ENCODE measurements at regions not wholly inside any gene's neighbourhood (a gene's known extent, or its start where the extent isn't known, plus 50 kb on each side); places are given as distances from the start of the nearest gene placed in this dataset.
"Not testable (repeated sequence)": the region's sequence is repeated elsewhere in the genome, so short reads cannot be mapped to it uniquely, and the experiment has no call there.

DNA sequence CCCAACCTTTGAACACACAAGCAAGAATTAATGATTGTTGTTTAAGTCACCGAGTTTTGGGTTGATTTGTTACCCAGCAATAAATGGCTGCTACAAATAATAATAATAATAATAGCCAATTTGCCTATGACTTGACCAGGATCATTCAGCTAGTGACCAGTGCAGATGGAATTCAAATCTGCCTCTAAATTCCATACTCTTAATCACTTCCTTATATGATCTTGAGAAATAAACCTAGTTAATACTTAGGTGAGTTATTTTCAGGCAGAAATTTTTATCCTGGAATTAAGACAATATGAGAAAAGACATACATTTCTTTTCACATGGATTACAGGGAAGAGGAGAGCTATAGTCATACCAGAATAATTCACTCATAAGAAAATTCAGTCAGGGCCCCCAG is 116.0 kb upstream of the GALNT15 start:
- no peak for DNase-seq

DNA sequence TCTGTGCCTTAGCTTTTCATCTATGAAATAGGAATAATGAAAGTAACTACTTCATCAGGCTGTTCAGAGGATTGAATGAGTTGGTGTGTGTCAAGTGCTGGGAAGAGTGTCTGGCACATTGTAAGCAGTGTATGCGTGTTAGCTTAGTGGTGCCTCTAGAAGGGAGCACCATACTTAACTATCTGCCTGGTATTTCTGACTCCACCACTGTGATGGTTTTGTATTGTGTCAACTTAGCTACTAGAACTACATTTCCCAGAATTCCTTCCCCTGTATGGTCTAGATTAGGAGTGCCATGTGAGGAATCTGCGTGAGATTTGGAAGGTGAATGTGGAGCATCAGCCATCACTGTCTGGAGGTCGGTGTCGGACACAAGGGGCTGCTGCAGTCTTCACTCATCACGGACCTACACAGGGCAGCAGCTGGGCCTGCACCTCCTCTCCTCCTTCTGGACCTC is 115.4 kb upstream of the GALNT15 start:
- no peak for DNase-seq

DNA sequence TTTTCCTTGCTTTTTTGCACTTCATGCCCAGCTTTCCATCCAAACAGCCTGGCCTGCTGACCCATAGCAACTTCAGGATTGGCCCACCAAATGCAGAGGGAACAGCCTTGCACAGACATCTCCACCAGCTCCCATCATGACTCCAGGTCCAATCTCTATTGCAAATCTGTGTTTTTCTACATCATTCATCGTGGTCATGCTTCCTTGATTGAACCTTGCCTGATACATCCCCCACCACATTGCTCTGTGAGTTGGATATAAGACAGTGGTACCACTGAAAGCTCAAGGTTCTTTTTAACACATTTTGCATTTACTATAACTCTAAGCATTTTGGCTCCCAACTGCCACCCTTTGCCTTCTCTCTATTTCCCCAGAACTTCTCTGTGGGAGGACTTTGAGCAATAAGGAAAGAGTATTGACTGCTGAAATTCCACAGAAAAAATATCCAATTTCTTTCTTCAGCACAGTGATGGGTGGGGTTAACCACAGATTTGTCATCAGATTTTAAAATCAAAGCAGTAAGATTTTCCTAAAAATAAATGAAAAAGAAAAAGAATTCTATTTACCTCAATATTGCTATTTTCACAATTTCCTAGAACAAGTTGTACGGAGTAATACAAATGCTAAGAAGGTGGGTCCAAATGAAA is 114.6 kb upstream of the GALNT15 start:
- DNase-seq: no peak

DNA sequence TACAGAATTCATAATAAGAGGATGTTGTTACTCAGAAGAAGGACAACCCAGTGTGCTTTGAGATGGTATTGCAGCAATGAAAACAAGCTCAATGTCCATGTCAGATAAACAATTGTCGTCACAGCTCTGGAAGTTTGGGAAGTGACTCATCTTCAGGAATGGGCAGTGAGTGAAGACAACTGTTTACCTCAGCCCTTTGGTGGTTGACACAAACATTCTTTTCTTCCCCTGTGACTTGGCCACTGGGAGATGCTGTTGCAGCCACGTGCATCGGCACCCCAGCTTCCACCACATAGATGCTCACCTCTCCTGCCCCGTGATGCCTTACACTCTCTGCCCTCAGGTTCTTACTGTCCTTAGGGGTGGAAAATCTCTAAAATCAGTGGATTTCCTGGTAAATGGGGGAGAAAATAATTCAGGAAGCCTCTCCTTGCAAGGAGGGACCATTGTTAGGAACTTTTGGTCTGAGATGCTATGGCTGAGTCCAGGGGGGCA is 114.1 kb upstream of the GALNT15 start:
- DNase-seq: no peak

DNA sequence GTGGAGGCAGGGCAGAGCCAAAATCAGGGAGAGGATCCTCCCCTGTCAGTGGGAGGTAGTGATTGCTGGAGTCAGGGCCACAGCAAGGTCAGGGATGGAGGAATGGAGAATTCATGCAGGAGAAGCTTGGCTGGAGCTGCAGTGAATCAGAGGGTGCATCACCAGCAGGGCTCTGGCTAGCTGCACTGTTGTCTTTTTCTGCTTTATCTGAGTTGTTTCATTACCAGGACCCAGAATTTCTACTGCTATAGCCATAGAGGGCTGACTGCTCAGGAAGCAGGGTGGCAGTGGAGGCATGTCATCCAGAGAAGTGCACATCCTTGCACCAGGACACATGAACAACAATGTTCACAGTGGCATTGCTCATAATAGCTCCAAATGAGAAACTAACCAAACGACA is 113.5 kb upstream of the GALNT15 start:
- no peak for DNase-seq

DNA sequence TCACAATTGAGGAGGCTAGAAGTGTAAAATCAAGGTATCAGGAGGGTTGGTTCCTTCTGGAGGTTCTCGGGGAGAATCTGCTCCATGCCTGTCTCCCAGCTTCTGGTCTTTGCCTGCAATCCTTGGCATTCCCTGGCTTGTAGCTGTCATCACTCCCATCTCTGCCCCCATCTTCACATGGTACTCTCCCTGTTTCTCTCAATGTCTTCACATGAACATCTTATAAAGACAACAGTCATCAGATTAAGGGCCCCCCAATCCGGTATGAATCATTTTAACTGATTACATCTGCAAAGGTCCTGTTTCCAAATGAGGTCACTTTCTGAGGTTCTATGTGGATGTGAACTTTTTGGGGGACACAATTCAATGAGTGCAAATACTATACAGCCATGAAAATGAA is 113.0 kb upstream of the GALNT15 start:
- no peak for DNase-seq

DNA sequence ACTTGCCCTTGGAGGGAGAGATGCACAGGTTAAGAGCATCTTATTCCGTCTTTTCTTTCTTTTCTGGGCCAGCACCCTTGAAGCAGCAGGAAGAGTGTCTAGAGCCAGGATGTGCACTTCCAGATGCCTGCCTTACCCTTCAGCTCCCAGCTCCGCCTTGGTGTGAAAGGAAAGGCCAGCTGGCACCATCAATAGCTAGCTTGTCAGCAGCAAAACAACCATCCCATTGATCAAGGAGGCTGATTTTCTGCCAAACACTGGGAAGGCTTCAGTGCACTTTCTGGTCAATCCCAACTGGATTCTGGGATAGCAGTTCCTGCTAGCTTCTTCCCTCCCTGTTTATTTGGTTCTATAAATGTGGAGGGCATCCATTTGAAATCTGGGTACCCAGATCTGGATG is 110.9 kb upstream of the GALNT15 start:
- no peak for DNase-seq

DNA sequence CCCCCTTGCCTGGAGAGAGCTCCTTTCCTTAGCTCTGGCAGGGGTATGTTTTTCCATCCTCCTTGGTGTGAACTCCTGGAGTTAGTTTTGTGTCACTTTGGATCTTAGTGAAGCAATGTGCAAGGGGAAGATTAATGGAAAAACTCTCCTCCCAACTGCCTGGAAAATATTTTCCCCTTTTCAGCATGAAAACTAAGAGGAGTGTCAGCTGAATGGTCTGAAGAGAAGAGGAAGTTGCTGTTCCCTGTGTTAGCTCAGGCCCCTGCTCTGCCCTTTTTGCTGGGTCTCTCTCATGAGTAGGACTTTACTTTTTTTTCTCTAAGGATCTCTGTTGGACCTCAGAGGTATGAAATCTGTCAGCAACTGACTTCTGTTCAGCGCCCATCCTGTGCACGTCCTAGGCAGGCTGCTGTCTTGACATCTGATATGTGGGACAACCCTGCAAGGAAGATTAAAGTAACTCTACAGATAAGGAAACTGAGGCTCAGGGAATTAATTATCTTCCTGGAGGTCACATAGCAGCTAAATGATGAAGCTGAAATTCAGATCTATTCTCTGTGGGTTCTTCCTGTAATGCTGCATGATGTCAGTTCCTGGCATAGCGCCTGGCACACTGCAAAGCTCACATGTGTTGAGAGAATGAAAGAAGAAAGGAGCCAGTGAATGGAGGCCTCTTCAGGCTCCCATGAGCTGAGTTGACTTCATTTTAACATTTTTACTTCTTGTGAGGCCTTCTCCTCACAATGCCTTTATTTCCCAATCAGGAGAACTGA is 109.7 kb upstream of the GALNT15 start:
- no peak for DNase-seq

DNA sequence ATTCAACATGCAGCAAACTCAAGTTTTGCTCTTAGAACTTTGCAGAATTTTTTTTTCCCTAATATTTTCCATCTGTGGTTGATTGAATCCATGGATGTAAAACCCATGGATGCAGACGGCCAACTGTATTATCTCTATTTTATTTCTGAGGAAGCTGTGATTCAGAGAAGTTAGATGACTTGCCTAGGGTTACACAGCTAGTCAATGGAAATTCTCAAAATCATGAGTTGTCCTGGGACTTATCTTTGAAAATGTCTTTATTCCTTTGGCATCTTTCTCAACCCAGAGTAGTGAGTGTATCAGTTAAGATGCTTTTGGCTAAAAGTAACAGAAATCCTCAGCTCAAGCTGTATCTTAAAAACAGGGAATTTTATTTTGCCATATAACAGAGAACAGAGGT is 107.9 kb upstream of the GALNT15 start:
- DNase-seq: no peak

DNA sequence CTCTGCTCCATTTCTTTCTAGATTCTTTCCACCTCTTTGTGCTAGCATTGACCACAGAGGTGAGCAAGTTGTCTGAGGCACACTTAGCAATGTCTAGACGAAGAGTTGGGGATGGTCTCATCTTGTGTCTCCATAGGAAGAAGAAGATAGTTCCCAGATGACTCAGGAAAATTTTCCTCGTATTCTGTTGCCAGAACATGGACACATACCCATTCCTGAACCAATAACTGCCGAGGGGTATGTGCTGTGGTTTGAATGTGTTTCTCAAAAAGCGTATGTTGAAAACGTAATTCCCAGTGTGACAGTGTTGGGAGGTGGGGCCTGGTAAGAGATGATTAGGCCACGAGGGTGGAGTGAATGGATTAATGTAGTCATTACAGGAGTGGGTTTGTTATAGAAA is 107.5 kb upstream of the GALNT15 start:
- DNase-seq: no peak

DNA sequence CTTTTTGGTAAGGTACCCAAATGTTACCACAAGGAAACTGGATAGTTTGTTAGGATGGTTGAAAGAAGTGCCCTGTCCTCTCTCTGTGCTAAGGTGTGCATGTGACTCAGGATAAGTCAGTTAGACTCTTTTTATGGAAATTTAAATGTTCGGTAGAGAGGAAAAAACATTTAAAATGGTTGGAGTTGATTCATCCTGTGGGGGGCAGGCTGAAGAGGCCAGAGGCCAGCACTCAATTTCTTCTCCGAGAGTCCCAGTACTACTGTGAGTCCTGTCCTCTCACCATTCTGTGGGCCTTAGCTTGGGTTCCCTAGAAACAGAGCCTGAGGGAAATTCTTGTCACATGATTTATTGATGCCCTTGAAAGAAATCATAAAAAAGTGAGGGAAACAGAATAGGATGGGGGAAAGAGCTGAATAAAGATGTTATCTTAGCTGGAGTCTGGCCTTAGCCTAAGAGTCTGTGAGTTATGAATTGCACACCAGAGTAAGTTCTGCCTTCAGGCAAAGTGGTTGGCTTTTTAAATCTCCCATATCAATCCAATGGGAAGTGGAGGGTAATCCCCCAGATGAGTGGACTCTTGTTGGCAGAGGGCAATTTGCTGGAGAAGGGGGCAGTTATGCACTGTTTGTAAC is 106.5 kb upstream of the GALNT15 start:
- no peak for DNase-seq

DNA sequence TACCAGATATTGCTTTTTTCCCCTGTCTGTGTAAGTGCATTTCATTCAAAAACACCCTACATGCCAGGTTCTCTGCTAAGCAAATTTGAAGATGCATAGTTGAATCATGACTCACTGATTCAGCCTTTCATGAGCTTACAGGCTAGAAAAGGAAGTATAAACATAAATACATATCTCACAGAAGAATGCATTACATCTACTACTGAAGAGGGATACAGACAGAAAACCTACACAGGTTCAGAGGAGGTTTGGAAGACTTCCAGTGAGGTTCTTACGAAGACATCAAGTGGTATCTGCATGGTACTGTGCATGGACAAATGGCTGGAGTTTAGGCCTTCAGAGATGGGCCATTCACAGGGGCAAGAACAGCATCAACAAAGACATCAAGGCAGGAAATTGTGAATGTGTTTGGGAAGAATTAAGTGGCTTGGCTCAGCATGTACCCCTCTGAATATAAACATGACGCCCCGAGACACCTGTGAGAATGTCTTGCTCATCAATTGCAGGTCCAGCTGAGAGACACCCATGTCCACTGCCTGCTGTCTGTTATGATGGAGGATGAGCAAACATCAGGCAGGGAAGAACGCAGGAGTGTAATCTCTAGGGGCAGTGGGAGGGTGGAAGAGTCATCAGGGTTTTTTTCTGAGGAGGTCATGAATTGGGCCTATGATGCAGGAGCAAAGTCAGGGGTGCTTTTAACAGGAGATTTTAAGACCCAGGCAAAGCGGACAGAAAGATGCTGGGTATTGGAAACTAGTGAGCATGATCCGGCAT is 105.1 kb upstream of the GALNT15 start:
- DNase-seq: no peak

DNA sequence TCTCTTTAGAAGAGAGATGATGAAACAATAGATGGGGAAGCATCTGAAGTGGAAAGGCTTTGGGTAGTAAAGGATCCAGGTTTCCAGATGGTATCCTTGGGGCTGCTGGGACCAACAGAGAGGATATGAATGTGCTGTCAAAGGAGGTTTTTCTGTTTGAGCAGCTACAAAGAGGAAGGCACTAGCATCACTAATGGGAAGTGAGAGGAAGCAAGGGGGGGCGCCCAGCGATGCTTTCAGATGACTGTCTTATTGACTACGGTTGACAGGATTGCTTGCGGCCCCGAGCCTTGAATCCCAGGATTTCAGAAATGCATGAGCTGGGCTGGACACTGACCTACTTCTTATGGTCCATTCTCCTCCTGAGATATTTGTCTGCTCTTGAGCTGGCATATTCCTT is 103.8 kb upstream of the GALNT15 start:
- DNase-seq: no peak

DNA sequence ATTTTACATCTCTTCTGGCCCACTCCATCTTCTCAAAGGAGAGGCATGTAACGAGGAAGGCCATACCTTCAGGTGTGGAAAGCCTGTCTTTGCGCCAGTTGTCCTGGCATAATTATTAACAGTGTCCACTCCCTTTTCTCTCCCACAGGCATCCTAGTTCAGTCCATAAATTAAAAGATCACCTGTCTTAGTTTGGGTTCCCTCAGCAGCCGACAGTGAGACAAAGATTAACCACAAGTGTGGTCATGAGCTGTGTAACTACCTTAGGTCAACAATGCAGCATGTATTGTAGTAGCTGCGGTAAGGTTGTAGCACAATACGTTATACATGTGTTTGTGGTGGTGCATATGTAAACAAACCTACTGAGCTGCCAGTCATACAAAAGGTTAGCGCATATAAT is 103.3 kb upstream of the GALNT15 start:
- DNase-seq: no peak

DNA sequence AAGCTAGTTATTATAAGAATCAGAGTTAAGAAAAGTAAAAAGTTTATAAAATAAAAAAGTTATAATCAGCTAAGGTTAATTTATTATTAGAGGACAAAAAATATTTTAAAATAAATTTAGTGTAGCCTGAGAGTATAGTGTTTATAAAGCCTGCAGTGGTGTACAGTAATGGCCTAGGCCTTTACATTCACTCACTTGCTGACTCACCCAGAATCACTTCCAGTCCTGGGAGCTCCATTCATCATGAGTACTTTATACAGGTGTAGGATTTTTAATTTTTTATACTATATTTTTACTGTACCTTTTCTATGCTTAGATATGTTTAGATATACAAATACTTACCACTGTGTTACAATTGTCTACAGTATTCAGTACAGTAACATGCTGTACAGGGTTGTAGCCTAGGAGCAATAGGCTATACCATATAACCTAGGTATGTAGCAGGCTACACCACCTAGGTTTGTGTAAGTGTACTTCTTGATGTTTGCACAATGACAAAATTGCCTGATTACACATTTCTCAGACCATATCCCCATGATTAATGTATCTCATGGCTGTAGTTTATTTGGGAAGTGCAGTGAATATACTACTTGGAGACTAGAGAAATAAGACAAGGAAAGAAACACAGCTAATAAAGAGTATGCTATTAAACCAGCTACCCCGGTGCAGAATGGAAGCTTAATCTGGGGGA is 101.9 kb upstream of the GALNT15 start:
- no peak for DNase-seq

DNA sequence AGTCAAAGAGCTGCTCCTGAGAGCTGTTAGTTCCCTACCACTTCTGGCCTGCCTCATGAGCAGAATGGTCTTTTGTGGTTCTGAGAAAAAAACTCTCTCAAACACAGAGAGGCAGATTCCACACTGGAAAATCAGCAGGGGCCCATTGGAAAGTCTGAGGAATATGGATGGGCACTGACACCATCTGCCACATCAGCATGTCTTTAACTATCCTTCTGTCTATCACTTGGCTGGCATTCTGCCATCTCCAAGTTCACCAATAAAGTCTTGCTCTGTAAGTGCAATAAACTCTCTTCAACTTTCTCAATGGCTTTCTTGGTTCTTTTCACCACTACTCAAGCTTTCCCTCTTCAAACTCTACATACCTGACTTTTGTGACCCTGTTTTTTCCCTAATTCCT is 101.3 kb upstream of the GALNT15 start:
- no peak for DNase-seq

DNA sequence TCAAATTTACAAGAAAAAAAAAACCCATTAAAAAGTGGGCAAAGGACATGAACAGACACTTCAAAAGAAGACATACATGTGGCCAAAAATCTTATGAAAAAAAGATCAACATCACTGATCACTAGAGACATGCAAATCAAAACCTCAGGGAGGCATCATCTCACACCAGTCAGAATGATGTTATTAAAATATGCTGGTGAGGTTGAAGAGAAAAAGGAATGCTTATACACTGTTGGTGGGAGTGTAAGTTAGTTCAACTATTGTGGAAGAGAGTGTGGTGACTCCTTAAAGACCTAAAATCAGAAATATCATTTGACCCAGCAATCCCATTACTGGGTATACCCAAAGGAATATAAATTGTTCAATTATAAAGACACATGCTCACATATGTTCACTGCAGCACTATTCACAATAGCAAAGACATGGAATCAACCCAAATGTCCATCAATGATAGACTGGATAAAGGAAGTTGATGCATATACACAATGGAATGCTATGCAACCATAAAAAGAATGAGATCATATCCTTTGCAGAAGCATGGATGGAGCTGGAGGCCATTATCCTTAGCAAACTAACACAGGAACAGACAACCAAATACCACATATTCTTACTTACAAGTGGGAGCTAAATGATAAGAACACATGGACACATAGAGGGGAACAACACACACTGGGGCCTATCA is 100.3 kb upstream of the GALNT15 start:
- DNase-seq: not testable (repeated sequence)

DNA sequence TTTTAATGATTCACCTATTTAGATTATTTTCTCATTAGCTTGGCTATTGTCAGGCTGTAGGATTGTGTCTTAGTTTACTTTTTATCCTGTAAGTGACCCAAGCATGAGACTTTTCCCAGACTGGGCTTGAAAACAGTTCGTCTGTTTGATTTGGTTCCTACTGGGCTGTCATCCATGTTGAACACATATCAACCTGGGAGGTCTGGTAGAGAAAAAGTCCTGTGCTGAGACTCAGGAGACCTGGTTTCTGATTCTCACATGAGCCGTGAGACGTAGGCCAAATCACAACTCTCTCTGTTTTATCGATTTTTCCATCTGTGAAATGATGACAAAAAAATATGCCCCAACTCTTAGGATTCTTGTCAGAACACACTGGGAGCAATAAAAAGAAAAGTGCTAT is 98.8 kb upstream of the GALNT15 start:
- no peak for DNase-seq

DNA sequence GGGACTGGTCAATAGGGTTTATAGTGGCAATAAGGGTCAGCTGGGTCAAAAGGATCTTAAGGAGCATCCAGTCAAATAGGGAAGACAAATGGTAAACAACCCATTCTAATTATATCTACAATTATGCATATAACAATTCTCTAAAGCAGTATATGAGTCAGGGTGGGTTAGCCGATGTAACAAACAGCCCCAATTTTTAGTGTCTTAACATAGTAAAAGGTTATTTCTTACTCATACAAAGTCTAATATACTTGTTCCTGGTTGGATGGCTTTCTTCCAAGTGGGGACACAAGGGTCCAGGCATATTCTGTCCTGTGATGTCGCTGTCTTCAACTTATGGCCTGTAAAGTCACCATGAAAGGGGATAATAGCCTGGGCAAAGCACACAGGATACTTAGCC is 97.9 kb upstream of the GALNT15 start:
- no peak for DNase-seq

DNA sequence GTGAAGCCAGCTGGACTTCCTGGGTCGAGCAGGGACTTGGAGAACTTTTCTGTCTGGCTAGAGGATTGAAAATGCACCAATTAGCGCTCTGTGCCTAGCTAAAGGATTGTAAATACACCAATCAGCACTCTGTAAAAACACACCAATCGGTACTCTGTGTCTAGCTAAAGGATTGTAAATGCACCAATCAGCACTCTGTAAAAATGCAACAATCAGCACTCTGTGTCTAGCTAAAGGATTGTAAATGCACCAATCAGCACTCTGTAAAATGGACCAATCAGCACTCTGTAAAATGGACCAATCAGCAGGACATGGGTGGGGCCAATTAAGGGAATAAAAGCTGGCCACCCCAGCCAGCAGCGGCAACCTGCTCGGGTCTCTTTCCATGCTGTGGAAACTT is 97.3 kb upstream of the GALNT15 start:
- not testable (repeated sequence) for DNase-seq

DNA sequence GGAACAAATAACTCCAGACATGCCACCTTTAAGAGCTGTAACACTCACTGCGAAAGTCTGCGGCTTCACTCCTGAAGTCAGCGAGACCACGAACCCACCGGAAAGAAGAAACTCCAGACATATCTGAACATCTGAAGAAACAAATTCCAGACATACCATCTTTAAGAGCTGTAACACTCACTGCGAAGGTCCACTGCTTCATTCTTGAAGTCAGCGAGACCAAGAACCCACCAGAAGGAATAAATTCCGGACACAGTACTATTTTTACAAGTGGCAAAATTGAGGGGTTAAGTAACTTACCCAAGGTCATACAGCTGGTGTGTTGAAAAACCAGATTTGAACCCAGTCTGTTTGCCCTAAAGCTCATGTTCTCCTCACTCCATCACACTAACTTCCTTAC is 96.8 kb upstream of the GALNT15 start:
- DNase-seq: not testable (repeated sequence)

DNA sequence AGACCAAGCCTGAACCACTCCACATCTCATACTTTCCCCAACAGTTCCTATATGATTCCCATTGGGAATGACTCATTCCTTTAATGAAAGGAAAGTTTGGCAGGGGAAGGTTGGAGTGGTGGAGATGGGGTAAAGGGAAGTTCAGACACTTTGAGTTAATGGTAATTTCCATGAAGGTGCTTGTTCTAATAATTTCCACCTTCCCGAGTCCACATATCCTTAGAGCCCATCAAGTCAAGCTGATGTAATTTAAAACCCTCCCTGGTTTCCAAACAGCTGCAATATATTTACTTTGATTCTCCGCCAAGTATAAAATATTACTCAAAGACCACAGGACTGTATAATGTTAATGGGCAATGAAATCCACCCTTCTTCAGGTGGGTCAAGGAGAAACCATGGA is 95.0 kb upstream of the GALNT15 start:
- DNase-seq: no peak
